AG04450 (cell line): ENCODE measurements at regions not wholly inside any gene's neighbourhood (a gene's known extent, or its start where the extent isn't known, plus 50 kb on each side); places are given as distances from the start of the nearest gene placed in this dataset.
"Not testable (repeated sequence)": the region's sequence is repeated elsewhere in the genome, so short reads cannot be mapped to it uniquely, and the experiment has no call there.

ENCODE experiments used
- CTCF ChIA-PET: fragments of 300-600, 350-600 bp; formaldehyde crosslinking; extraction: SDS; loops from one replicate; lab custom pipeline; 2022; ENCODE audit warnings: antibody characterized with exemption, inconsistent platforms; lab: Charles Lee
- POLR2A ChIA-PET: fragments of 350-600 bp; formaldehyde crosslinking; extraction: SDS; loops from one replicate; lab custom pipeline; 2021; ENCODE audit warnings: antibody characterized with exemption, inconsistent platforms; lab: Yijun Ruan, JAX
- DNase-seq: peaks from one replicate; pipeline ENCODE4 v3.0.0-alpha.2; 2011; ENCODE audit warnings: low read depth, low spot score
- H3K27ac ChIP-seq: one replicate; pipeline ENCODE4 v1.5.1; 2012; ENCODE audit warnings: low read depth, low read length, control low read depth
- H3K27me3 ChIP-seq: one replicate; pipeline ENCODE4 v1.6.0; 2012; ENCODE audit warnings: low read length; ENCODE audit not compliant: control insufficient read depth, insufficient read depth
- H3K4me3 ChIP-seq: 2 replicates; pipeline ENCODE4 v1.5.1; 2011; ENCODE audit warnings: mild to moderate bottlenecking, low read depth, low read length, control low read depth
- H3K9me3 ChIP-seq: 2 replicates; pipeline ENCODE4 v1.5.1; 2012; ENCODE audit warnings: low read length; ENCODE audit not compliant: control insufficient read depth, insufficient read depth

GRCh38 chr16:32038783-32039496, 165.3 kb downstream of the ZNF267 start:
- POLR2A ChIA-PET, CTCF ChIA-PET: not testable (repeated sequence)

DNA sequence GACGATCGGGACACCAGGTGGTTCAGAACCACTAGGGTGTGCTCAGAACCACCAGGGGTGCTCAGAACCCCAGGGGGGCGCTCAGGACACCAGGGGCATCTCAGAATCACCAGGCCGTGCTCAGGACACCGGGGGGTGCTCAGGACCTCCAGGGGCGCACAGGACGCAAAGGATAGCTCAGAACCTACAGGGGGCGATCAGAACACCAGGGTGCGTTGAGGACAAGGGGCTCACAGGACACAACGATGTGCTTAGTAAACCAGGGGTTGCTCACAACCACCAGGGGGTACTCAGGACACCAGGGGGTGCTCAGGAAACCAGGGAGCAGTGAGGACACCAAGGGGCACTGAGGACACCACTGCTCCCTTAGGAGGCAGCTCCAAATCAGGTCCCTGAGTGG, 166.3 kb downstream of the ZNF267 start:
- H3K9me3 ChIP-seq, POLR2A ChIA-PET, H3K27me3 ChIP-seq, H3K27ac ChIP-seq, H3K4me3 ChIP-seq, DNase-seq, CTCF ChIA-PET: not testable (repeated sequence)

More at GRCh38 chr16:32038783-32039496, 165.3 kb downstream of the ZNF267 start:
- not testable (repeated sequence) for H3K9me3 ChIP-seq, H3K27ac ChIP-seq, DNase-seq, H3K27me3 ChIP-seq, H3K4me3 ChIP-seq

- DNase-seq, H3K4me3 ChIP-seq, H3K27me3 ChIP-seq, POLR2A ChIA-PET, CTCF ChIA-PET, H3K27ac ChIP-seq, H3K9me3 ChIP-seq: not testable (repeated sequence)
Measured at GRCh38 chr16:32066016-32066651, 187.0 kb upstream of the TP53TG3D start.

GRCh38 chr16:32071586-32071985, 181.5 kb upstream of the TP53TG3D start:
- H3K27ac ChIP-seq, CTCF ChIA-PET, POLR2A ChIA-PET, DNase-seq, H3K9me3 ChIP-seq, H3K4me3 ChIP-seq, H3K27me3 ChIP-seq: not testable (repeated sequence)

DNA sequence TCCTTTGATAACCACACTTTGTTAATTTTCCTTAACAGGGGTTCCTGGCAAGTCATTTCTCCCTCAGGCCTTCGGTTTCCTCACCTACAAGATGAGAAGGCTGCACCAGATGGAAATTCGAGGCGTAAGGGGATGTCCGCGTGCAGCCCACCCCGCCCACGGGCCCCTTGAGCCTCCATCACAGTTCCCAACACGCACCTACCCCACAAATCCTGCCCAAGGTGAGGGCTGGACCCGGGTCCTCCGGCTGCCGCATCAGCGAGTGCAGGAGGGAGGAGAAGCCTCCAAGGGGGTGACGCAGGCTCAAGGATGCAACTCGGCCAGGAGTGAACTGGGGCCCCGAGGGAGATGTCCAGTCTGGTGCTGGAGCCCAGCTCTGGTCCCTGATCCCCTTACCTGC, 169.2 kb upstream of the TP53TG3D start:
- POLR2A ChIA-PET, H3K27me3 ChIP-seq, H3K9me3 ChIP-seq, H3K4me3 ChIP-seq, H3K27ac ChIP-seq, CTCF ChIA-PET, DNase-seq: not testable (repeated sequence)

DNA sequence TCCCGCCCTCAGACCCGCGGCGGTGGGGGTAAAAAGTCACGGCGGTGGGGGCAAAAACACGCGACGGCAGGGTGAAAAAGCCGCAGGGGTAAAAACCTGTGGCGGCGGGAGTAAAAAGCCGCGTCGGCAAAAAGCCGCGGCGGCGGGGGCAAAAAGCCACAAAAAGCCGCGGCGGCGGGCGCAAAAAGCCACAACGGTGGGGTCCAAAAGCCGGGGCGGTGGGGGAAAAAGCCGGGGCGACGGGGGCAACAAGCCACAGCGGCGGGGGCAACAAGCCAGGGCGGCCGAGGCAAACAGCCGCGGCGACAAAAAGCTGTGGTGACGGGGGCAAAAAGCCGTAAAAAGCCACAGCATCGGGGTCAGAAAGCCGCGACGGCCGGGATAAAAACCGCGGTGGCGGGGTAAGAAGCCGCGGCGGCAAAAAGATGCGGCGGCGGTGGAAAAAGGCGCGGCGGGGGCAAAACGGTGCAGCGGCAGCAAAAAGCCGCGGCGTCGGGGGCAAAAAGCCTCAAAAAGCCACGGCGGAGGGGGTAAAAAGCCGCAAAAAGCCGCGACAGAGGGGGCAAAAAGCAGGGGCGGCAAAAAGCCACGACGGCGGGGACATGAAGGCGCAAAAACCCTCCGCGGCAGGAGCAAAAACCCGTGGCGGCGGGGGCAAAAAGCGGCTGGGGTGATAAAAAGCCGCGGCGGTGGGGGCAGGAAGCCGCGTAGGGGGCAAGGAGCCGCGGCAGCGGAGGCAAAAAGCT, 168.3 kb upstream of the TP53TG3D start:
- H3K4me3 ChIP-seq, POLR2A ChIA-PET, H3K27ac ChIP-seq: not testable (repeated sequence)

GRCh38 chr16:32085438-32086141, 167.5 kb upstream of the TP53TG3D start:
- CTCF ChIA-PET, DNase-seq, POLR2A ChIA-PET, H3K4me3 ChIP-seq, H3K27ac ChIP-seq, H3K9me3 ChIP-seq, H3K27me3 ChIP-seq: not testable (repeated sequence)

More for the DNA sequence above, 168.3 kb upstream of the TP53TG3D start:
- CTCF ChIA-PET, DNase-seq, H3K27me3 ChIP-seq, H3K9me3 ChIP-seq: not testable (repeated sequence)

- DNase-seq, CTCF ChIA-PET, H3K27me3 ChIP-seq, POLR2A ChIA-PET, H3K9me3 ChIP-seq, H3K4me3 ChIP-seq, H3K27ac ChIP-seq: not testable (repeated sequence)
Measured at GRCh38 chr16:32115562-32115961, 137.5 kb upstream of the TP53TG3D start.
